Colonic mucosa (tissue), 4 donors: ENCODE measurements at regions not wholly inside any gene's neighbourhood (a gene's known extent, or its start where the extent isn't known, plus 50 kb on each side); places are given as distances from the start of the nearest gene placed in this dataset.
A peak's percentile ranks its signal among the peaks of the same experiment; 100 is the strongest.
"Not testable (repeated sequence)": the region's sequence is repeated elsewhere in the genome, so short reads cannot be mapped to it uniquely, and the experiment has no call there.

Source experiments
- DNase-seq: peaks from one replicate; pipeline ENCODE4 v3.0.0-alpha.2; 2020
- H3K27ac ChIP-seq: fragments of 200-600 bp; one replicate; pipeline ENCODE4 v1.8.0; 2021
- H3K27me3 ChIP-seq: fragments of 200-600 bp; one replicate; pipeline ENCODE4 v1.8.0; 2021
- H3K36me3 ChIP-seq: fragments of 200-600 bp; one replicate; pipeline ENCODE4 v1.8.0; 2021
- H3K4me1 ChIP-seq: fragments of 200-600 bp; one replicate; pipeline ENCODE4 v1.8.0; 2021; ENCODE audit warnings: mild to moderate bottlenecking
- H3K4me3 ChIP-seq: fragments of 200-600 bp; one replicate; pipeline ENCODE4 v1.8.0; 2021
- H3K9ac ChIP-seq, 2 donors: one replicate each; pipeline ENCODE4 v1.7.0; 2013; ENCODE audit warnings: control low read depth in 2 of 2, low read depth in 2 of 2, low read length in 2 of 2
- H3K9me3 ChIP-seq: fragments of 200-600 bp; one replicate; pipeline ENCODE4 v1.8.0; 2021
- CTCF ChIP-seq: fragments of 200-600 bp; IDR thresholded peaks from one replicate; pipeline ENCODE4 v1.8.0; 2022; ENCODE audit warnings: antibody characterized with exemption, mild to moderate bottlenecking
- intact Hi-C: fragments of 100-400 bp; cut with DNase I; formaldehyde crosslinking; loops from one replicate; pipeline ENCODE4 v1.14.1; 2022
- donor health status: healthy.
- donor health status: DM: no; HTN: no; CAD: no.
- donor health status: DM: no; HTN: no; CAD: no.

- Histone ChIP-seq H3K4me1 (no peaks in the 10 kb centered on the region), H3K9me3 (no peaks in the 10 kb centered on the region), H3K36me3 (no peaks in the 10 kb centered on the region), H3K27me3 (no peaks in the 10 kb centered on the region), H3K9ac (peak overlapping the region in 1 of 2 donors; percentile 58), H3K27ac (peak overlapping the region; percentile 10), H3K4me3 (no peak overlapping the region)
- no peak for DNase-seq
- intact Hi-C loops, result loop anchor here (2.0 kb wide), 1 partner anchor 181 kb away; no protein-coding TSS in a partner anchor
- no peak for TF ChIP-seq CTCF
Measured at GRCh38 chr13:21297447-21297846, 121.0 kb downstream of the MRPL57 start.

- no peaks in the 10 kb centered on the region for H3K4me1 ChIP-seq
- DNase-seq, result peak; percentile 88
- peak overlapping the region; percentile 91 for H3K4me3 ChIP-seq
- H3K36me3 ChIP-seq, result no peaks in the 10 kb centered on the region
- no peaks in the 10 kb centered on the region for H3K9me3 ChIP-seq
- peak; percentile 90 for TF ChIP-seq CTCF
- intact Hi-C loops, result loop anchor here (2.0 kb wide), 1 partner anchor 181 kb away; no protein-coding TSS in a partner anchor
- H3K27ac ChIP-seq, result peak overlapping the region; percentile 51
- peak overlapping the region; percentile 71 to 73 for H3K9ac ChIP-seq
- no peaks in the 10 kb centered on the region for H3K27me3 ChIP-seq
Measured at GRCh38 chr13:21297914-21298831, 121.7 kb downstream of the MRPL57 start.

GRCh38 chr13:21304256-21304655 lies 127.8 kb downstream of the MRPL57 start:
- intact Hi-C loops, result no loop called here
- no peak overlapping the region for H3K27ac ChIP-seq
- H3K36me3 ChIP-seq, result no peaks in the 10 kb centered on the region
- no peaks in the 10 kb centered on the region for H3K27me3 ChIP-seq
- H3K9ac ChIP-seq, result no peak overlapping the region
- TF ChIP-seq CTCF, result no peak
- no peak overlapping the region for H3K4me3 ChIP-seq
- no peaks in the 10 kb centered on the region for H3K9me3 ChIP-seq
- no peak for DNase-seq
- H3K4me1 ChIP-seq, result no peaks in the 10 kb centered on the region

GRCh38 chr13:21306300-21307073 lies 130.0 kb downstream of the MRPL57 start:
- H3K4me3 ChIP-seq, H3K4me1 ChIP-seq, DNase-seq, intact Hi-C loops, H3K9ac ChIP-seq, H3K36me3 ChIP-seq, H3K9me3 ChIP-seq, H3K27me3 ChIP-seq, H3K27ac ChIP-seq: not testable (repeated sequence)

- H3K9me3 ChIP-seq, H3K9ac ChIP-seq, H3K4me1 ChIP-seq, intact Hi-C loops, H3K27ac ChIP-seq, H3K36me3 ChIP-seq, H3K27me3 ChIP-seq, DNase-seq, H3K4me3 ChIP-seq: not testable (repeated sequence)
Measured at GRCh38 chr13:21307158-21307557, 130.7 kb downstream of the MRPL57 start.

GRCh38 chr13:21308906-21309305 lies 132.4 kb downstream of the MRPL57 start:
- Histone ChIP-seq H3K4me3 (no peak overlapping the region), H3K27ac (no peak overlapping the region), H3K9me3 (no peaks in the 10 kb centered on the region), H3K4me1 (no peaks in the 10 kb centered on the region), H3K27me3 (no peaks in the 10 kb centered on the region), H3K36me3 (no peaks in the 10 kb centered on the region), H3K9ac (no peak overlapping the region)
- DNase-seq, result no peak
- intact Hi-C loops, result no loop called here
- no peak for TF ChIP-seq CTCF
